MM.1S (cell line): ENCODE measurements at regions not wholly inside any gene's neighbourhood (a gene's known extent, or its start where the extent isn't known, plus 50 kb on each side); places are given as distances from the start of the nearest gene placed in this dataset.

Experiments
- DNase-seq: peaks from one replicate; pipeline ENCODE4 v3.0.0-alpha.2; 2015
- H2AFZ ChIP-seq: fragments of 300-600 bp; sonication (generic); 2 replicates; pipeline ENCODE4 v1.6.0; 2016; ENCODE audit warnings: antibody characterized with exemption, low read length
- H3F3A ChIP-seq: fragments of 300-600 bp; sonication (generic); 2 replicates; pipeline ENCODE4 v1.6.1; 2016; ENCODE audit warnings: mild to moderate bottlenecking, antibody characterized with exemption, low read length, moderate library complexity, mixed read lengths; ENCODE audit not compliant: insufficient read depth
- H3K27ac ChIP-seq: fragments of 300-600 bp; sonication (generic); 2 replicates; pipeline ENCODE4 v1.5.1; 2016; ENCODE audit warnings: mild to moderate bottlenecking, low read length
- H3K27me3 ChIP-seq: fragments of 300-600 bp; sonication (generic); replicated peaks from 2 replicates; pipeline ENCODE4 v1.6.0; 2016; ENCODE audit warnings: low read length; ENCODE audit not compliant: insufficient read depth
- H3K36me3 ChIP-seq: fragments of 300-600 bp; sonication (generic); replicated peaks from 2 replicates; pipeline ENCODE4 v1.6.1; 2016; ENCODE audit warnings: mild to moderate bottlenecking, low read length, mixed read lengths; ENCODE audit not compliant: insufficient read depth
- H3K4me1 ChIP-seq: fragments of 300-600 bp; sonication (generic); 2 replicates; pipeline ENCODE4 v1.6.1; 2016; ENCODE audit warnings: low read length, mixed read lengths
- H3K4me2 ChIP-seq: fragments of 300-600 bp; sonication (generic); 2 replicates; pipeline ENCODE4 v1.6.0; 2016; ENCODE audit warnings: low read depth, low read length
- H3K4me3 ChIP-seq: fragments of 300-600 bp; sonication (generic); 2 replicates; pipeline ENCODE4 v1.5.1; 2016; ENCODE audit warnings: low read length, mixed read lengths
- H3K79me2 ChIP-seq: fragments of 300-600 bp; sonication (generic); 2 replicates; pipeline ENCODE4 v1.6.1; 2016; ENCODE audit warnings: mixed run types, low read length, mixed read lengths
- H3K9ac ChIP-seq: fragments of 300-600 bp; sonication (generic); 2 replicates; pipeline ENCODE4 v1.6.1; 2016; ENCODE audit warnings: low read length, mixed read lengths
- H3K9me2 ChIP-seq: fragments of 300-600 bp; sonication (generic); replicated peaks from 2 replicates; pipeline ENCODE4 v1.6.1; 2016; ENCODE audit warnings: mild to moderate bottlenecking, low read length, mixed read lengths; ENCODE audit not compliant: insufficient read depth
- H3K9me3 ChIP-seq: fragments of 300-600 bp; sonication (generic); replicated peaks from 2 replicates; pipeline ENCODE4 v1.6.1; 2016; ENCODE audit warnings: mild to moderate bottlenecking, low read length, mixed read lengths; ENCODE audit not compliant: insufficient read depth
- H4K20me1 ChIP-seq: fragments of 300-600 bp; sonication (generic); 2 replicates; pipeline ENCODE4 v1.6.1; 2016; ENCODE audit warnings: mild to moderate bottlenecking, low read length, moderate library complexity, mixed read lengths; ENCODE audit not compliant: insufficient read depth
- EZH2 ChIP-seq: fragments of 300-600 bp; sonication (generic); optimal IDR thresholded peaks from 2 replicates; pipeline ENCODE3; 2017; ENCODE audit warnings: low read depth, mild to moderate bottlenecking, antibody characterized with exemption, low read length, mixed read lengths
- EZH2phosphoT487 ChIP-seq: fragments of 300-600 bp; sonication (generic); IDR thresholded peaks from 2 replicates; pipeline ENCODE4 v1.6.1; 2018; ENCODE audit warnings: antibody characterized with exemption, low read length
- TF ChIP-seq, protein P1 (sequence below): fragments of 300-600 bp; sonication (generic); IDR thresholded peaks from 2 replicates; pipeline ENCODE4 v1.5.1; 2016; ENCODE audit warnings: antibody characterized with exemption, low read length, mixed read lengths

DNA sequence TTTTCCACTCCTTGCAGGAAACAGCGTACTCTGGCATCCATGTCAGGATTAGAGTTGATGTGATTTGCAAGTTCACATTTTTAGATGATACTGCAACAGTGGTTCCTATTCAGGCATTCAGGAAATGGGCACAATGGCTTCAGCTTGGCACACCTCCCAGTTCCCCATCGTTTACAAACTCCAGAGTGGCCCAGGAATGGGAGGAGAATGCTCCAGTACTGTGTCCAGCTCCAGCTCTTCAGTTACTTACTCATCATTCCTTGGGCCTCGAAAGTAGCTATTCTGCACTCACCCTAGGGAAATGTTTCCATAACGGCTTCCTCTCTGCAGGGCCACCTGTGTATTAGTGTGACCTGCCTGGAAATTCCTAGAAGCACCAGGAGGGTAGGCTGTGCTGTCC, 239.7 kb upstream of the RGS6 start:
- no peak overlapping the region for H2AFZ ChIP-seq
- H3K79me2 ChIP-seq: no peaks in the 10 kb centered on the region
- no peaks in the 10 kb centered on the region for H3K9me3 ChIP-seq
- H3K9ac ChIP-seq: no peak overlapping the region
- no peaks in the 10 kb centered on the region for H3K36me3 ChIP-seq
- H4K20me1 ChIP-seq: no peaks in the 10 kb centered on the region
- no peak for DNase-seq
- no peaks in the 10 kb centered on the region for H3K9me2 ChIP-seq
- H3K4me1 ChIP-seq: no peaks in the 10 kb centered on the region
- no peaks in the 10 kb centered on the region for H3K27me3 ChIP-seq
- H3F3A ChIP-seq: no peaks in the 10 kb centered on the region
- H3K27ac ChIP-seq: no peak overlapping the region
- TF ChIP-seq, protein P1, sequence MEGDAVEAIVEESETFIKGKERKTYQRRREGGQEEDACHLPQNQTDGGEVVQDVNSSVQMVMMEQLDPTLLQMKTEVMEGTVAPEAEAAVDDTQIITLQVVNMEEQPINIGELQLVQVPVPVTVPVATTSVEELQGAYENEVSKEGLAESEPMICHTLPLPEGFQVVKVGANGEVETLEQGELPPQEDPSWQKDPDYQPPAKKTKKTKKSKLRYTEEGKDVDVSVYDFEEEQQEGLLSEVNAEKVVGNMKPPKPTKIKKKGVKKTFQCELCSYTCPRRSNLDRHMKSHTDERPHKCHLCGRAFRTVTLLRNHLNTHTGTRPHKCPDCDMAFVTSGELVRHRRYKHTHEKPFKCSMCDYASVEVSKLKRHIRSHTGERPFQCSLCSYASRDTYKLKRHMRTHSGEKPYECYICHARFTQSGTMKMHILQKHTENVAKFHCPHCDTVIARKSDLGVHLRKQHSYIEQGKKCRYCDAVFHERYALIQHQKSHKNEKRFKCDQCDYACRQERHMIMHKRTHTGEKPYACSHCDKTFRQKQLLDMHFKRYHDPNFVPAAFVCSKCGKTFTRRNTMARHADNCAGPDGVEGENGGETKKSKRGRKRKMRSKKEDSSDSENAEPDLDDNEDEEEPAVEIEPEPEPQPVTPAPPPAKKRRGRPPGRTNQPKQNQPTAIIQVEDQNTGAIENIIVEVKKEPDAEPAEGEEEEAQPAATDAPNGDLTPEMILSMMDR: no peak
- TF ChIP-seq EZH2 (no peak), EZH2phosphoT487 (no peak)
- H3K4me3 ChIP-seq: no peak overlapping the region
- no peak overlapping the region for H3K4me2 ChIP-seq

DNA sequence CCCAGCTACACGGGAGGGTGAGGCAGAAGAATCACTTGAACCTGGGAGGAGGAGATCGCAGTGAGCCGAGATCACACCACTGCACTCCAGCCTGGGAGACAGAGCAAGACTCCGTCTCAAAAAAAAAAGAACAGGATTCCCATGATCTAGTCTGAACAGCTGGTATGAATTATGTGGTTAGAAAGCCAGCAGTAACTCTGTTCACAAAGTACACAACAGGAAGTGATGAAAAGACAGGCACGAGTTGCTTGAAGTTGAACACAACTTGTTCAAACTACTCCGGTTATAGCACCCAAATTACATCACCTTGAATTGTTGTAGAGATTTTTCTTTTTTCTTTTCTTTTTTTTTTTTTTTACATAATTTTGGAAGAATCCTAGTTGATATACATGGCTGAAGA, 238.8 kb upstream of the RGS6 start:
- Histone ChIP-seq H3K79me2 (no peaks in the 10 kb centered on the region), H3K9me2 (no peaks in the 10 kb centered on the region), H3K4me2 (no peak overlapping the region), H3K27ac (no peak overlapping the region), H3F3A (no peaks in the 10 kb centered on the region), H3K9me3 (no peaks in the 10 kb centered on the region), H3K4me3 (no peak overlapping the region), H3K36me3 (no peaks in the 10 kb centered on the region), H2AFZ (no peak overlapping the region), H4K20me1 (no peaks in the 10 kb centered on the region), H3K27me3 (no peaks in the 10 kb centered on the region), H3K4me1 (no peaks in the 10 kb centered on the region), H3K9ac (no peak overlapping the region)
- TF ChIP-seq EZH2phosphoT487 (no peak), EZH2 (no peak)
- DNase-seq: no peak

DNA sequence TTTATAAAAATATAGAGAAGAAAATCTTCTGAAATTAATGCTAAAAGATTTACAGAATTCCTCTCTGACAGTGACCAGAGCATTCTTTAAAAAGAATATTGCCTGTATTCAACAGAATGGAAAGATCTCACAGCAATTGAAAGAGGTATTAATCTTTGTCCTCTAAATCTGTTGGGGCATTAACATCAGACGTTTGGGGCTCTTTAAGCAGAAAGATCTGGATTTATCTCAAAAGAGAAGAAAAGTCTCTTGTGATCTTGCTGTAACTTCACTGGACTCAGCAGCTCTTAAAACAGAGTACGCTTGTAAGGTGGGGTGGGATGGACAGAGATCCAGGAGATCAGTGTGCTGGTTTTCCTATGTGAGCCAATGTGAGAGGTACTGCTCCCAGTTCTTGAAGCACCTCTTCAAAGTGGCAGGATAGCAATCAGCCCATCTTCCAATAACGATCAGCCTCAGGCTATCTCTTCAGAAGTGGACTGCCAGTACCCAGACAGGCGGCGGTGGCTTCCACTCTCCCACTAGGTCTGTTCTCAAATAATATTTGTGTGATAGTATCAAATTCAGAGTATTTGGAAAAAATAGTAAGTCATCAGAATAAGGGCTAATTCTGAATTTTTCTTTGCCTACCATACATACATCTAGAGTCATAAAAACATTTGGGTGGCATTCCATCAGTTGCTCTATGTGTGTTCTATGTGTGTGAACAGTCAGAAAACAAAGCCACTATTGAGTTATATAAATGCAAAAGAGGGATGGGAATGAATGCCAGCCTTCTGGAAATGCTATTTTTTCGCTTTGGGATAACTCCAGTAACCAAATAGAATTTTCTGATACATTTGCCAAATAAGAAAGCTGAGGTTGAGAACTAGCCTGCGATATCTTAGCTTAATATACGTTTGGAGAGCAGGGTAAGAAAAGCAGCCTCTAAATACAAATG, 237.4 kb upstream of the RGS6 start:
- Histone ChIP-seq H3K9ac (no peak overlapping the region), H3K27me3 (no peaks in the 10 kb centered on the region), H3K4me1 (no peaks in the 10 kb centered on the region), H4K20me1 (no peaks in the 10 kb centered on the region), H3K4me2 (no peak overlapping the region), H3K9me2 (no peaks in the 10 kb centered on the region), H3K27ac (no peak overlapping the region), H3K79me2 (no peaks in the 10 kb centered on the region), H2AFZ (no peak overlapping the region), H3K9me3 (no peaks in the 10 kb centered on the region), H3F3A (no peaks in the 10 kb centered on the region), H3K4me3 (no peak overlapping the region), H3K36me3 (no peaks in the 10 kb centered on the region)
- DNase-seq: no peak
- TF ChIP-seq EZH2: no peak
- TF ChIP-seq, protein P1: no peak
- TF ChIP-seq EZH2phosphoT487: no peak
